ENCODE measurements at regions not wholly inside any gene's neighbourhood (a gene's known extent, or its start where the extent isn't known, plus 50 kb on each side); places are given as distances from the start of the nearest gene placed in this dataset.

DNA sequence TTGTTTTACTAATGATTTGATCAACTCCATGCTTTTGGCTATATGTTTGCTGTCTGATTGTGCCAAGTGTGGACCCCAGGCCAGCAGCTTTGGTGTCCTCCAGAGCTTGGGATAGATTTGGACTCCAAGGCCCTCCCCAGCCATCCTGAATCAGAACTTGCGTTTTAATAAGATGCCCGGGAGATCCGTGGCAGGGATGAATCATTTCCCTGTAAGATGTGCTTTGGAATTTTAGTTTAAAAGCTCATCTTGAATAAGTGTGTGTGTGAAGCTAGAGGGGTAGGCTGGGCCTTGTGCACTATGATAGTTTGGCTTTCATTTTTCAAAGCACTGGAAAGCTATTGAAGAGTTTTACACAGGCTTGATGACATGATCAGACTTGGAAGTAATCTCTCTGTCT lies 66.2 kb upstream of the SDK1 start:
- no peaks in the 10 kb centered on the region for H3K27me3 ChIP-seq (ENCODE audit: control insufficient read depth, insufficient read depth, low read length)
- H4K20me1 ChIP-seq (ENCODE audit: control insufficient read depth, extremely low read depth, insufficient read depth, low read length): no peaks in the 10 kb centered on the region

GRCh38 chr7:3235322-3235721 lies 65.7 kb upstream of the SDK1 start:
- H3K9me3 ChIP-seq (ENCODE audit: control insufficient read depth, insufficient read depth, low read depth, low read length): no peaks in the 10 kb centered on the region
- no peaks in the 10 kb centered on the region for H3K36me3 ChIP-seq (ENCODE audit: control insufficient read depth, insufficient read depth, low read length)
- no peaks in the 10 kb centered on the region for H4K20me1 ChIP-seq (ENCODE audit: control insufficient read depth, extremely low read depth, insufficient read depth, low read length)
- no peak for DNase-seq (ENCODE audit: low read depth in 2 of 2)
- H3K4me1 ChIP-seq (ENCODE audit: control insufficient read depth, extremely low read depth, insufficient read depth, low read length): no peaks in the 10 kb centered on the region
- H3K4me2 ChIP-seq (ENCODE audit: extremely low read depth, insufficient read depth, low read length): no peak overlapping the region
- H3K27me3 ChIP-seq (ENCODE audit: control insufficient read depth, insufficient read depth, low read length): no peaks in the 10 kb centered on the region
- no peak overlapping the region for H2AFZ ChIP-seq (ENCODE audit: low read length)
- H3K79me2 ChIP-seq (ENCODE audit: control insufficient read depth, insufficient read depth, low read length): no peaks in the 10 kb centered on the region
- no peak overlapping the region for H3K4me3 ChIP-seq (replicated peaks in 1 of 4; ENCODE audit: control extremely low read depth in 1 of 4, insufficient read depth in 1 of 4, low read depth in 3 of 4, low read length in 4 of 4)
- H3K27ac ChIP-seq (ENCODE audit: insufficient read depth, low read length): no peak overlapping the region
- no peak overlapping the region for H3K9ac ChIP-seq (ENCODE audit: insufficient read depth, low read length)
- TF ChIP-seq, protein P1, sequence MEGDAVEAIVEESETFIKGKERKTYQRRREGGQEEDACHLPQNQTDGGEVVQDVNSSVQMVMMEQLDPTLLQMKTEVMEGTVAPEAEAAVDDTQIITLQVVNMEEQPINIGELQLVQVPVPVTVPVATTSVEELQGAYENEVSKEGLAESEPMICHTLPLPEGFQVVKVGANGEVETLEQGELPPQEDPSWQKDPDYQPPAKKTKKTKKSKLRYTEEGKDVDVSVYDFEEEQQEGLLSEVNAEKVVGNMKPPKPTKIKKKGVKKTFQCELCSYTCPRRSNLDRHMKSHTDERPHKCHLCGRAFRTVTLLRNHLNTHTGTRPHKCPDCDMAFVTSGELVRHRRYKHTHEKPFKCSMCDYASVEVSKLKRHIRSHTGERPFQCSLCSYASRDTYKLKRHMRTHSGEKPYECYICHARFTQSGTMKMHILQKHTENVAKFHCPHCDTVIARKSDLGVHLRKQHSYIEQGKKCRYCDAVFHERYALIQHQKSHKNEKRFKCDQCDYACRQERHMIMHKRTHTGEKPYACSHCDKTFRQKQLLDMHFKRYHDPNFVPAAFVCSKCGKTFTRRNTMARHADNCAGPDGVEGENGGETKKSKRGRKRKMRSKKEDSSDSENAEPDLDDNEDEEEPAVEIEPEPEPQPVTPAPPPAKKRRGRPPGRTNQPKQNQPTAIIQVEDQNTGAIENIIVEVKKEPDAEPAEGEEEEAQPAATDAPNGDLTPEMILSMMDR (conservative IDR thresholded peaks at IDR 0.05 in 1 of 2, IDR thresholded peaks at IDR 0.05 in 1 of 2; ENCODE audit: low read depth in 1 of 2, low read length in 2 of 2): no peak
- no peak for TF ChIP-seq EZH2 (IDR thresholded peaks at IDR 0.05; ENCODE audit: low read length, missing control alignments)

More for the DNA sequence above, 66.2 kb upstream of the SDK1 start:
- H3K36me3 ChIP-seq (ENCODE audit: control insufficient read depth, insufficient read depth, low read length): no peaks in the 10 kb centered on the region
- no peaks in the 10 kb centered on the region for H3K4me1 ChIP-seq (ENCODE audit: control insufficient read depth, extremely low read depth, insufficient read depth, low read length)
- H3K4me2 ChIP-seq (ENCODE audit: extremely low read depth, insufficient read depth, low read length): no peak overlapping the region
- H3K27ac ChIP-seq (ENCODE audit: insufficient read depth, low read length): no peak overlapping the region
- H3K9ac ChIP-seq (ENCODE audit: insufficient read depth, low read length): no peak overlapping the region
- DNase-seq (ENCODE audit: low read depth in 2 of 2): no peak
- TF ChIP-seq, protein P1 (conservative IDR thresholded peaks at IDR 0.05 in 1 of 2, IDR thresholded peaks at IDR 0.05 in 1 of 2; ENCODE audit: low read depth in 1 of 2, low read length in 2 of 2): no peak
- no peak for TF ChIP-seq EZH2 (IDR thresholded peaks at IDR 0.05; ENCODE audit: low read length, missing control alignments)
- H3K79me2 ChIP-seq (ENCODE audit: control insufficient read depth, insufficient read depth, low read length): no peaks in the 10 kb centered on the region
- H3K9me3 ChIP-seq (ENCODE audit: control insufficient read depth, insufficient read depth, low read depth, low read length): no peaks in the 10 kb centered on the region
- H2AFZ ChIP-seq (ENCODE audit: low read length): no peak overlapping the region
- H3K4me3 ChIP-seq (replicated peaks in 1 of 4; ENCODE audit: control extremely low read depth in 1 of 4, insufficient read depth in 1 of 4, low read depth in 3 of 4, low read length in 4 of 4): no peak overlapping the region

- no peak for TF ChIP-seq EZH2 (IDR thresholded peaks at IDR 0.05; ENCODE audit: low read length, missing control alignments)
- TF ChIP-seq, protein P1 (conservative IDR thresholded peaks at IDR 0.05 in 1 of 2, IDR thresholded peaks at IDR 0.05 in 1 of 2; ENCODE audit: low read depth in 1 of 2, low read length in 2 of 2): no peak
- Histone ChIP-seq H3K9me3 (ENCODE audit: control insufficient read depth, insufficient read depth, low read depth, low read length) (no peaks in the 10 kb centered on the region), H3K79me2 (ENCODE audit: control insufficient read depth, insufficient read depth, low read length) (no peaks in the 10 kb centered on the region), H3K27ac (ENCODE audit: insufficient read depth, low read length) (no peak overlapping the region), H2AFZ (ENCODE audit: low read length) (no peak overlapping the region), H3K36me3 (ENCODE audit: control insufficient read depth, insufficient read depth, low read length) (no peaks in the 10 kb centered on the region), H3K27me3 (ENCODE audit: control insufficient read depth, insufficient read depth, low read length) (no peaks in the 10 kb centered on the region), H3K4me3 (replicated peaks in 1 of 4; ENCODE audit: control extremely low read depth in 1 of 4, insufficient read depth in 1 of 4, low read depth in 3 of 4, low read length in 4 of 4) (no peak overlapping the region), H3K4me1 (ENCODE audit: control insufficient read depth, extremely low read depth, insufficient read depth, low read length) (no peaks in the 10 kb centered on the region), H3K4me2 (ENCODE audit: extremely low read depth, insufficient read depth, low read length) (no peak overlapping the region), H4K20me1 (ENCODE audit: control insufficient read depth, extremely low read depth, insufficient read depth, low read length) (no peaks in the 10 kb centered on the region), H3K9ac (ENCODE audit: insufficient read depth, low read length) (no peak overlapping the region)
- DNase-seq (ENCODE audit: low read depth in 2 of 2): no peak
Measured at GRCh38 chr7:3236268-3236667, 64.8 kb upstream of the SDK1 start.

Measured in fibroblast of lung (primary cell).